AG10803 (cell line): ENCODE measurements at regions not wholly inside any gene's neighbourhood (a gene's known extent, or its start where the extent isn't known, plus 50 kb on each side); places are given as distances from the start of the nearest gene placed in this dataset.

Experiments used
- DNase-seq: peaks from one replicate; pipeline ENCODE4 v3.0.0; 2010; ENCODE audit warnings: low read depth
- H3K4me3 ChIP-seq: 2 replicates; pipeline ENCODE4 v1.5.1; 2011; ENCODE audit warnings: mild to moderate bottlenecking, low read length, control low read depth
- CTCF ChIP-seq: conservative IDR thresholded peaks from 2 replicates; pipeline ENCODE4 v1.5.1; 2011; ENCODE audit warnings: mild to moderate bottlenecking, low read length, control low read depth, inconsistent platforms

- no peak overlapping the region for H3K4me3 ChIP-seq
- no peak for TF ChIP-seq CTCF
- peak; percentile 7 for DNase-seq
Measured at GRCh38 chr4:54169176-54169575, 59.9 kb upstream of the PDGFRA start.

- peak; percentile 9 for DNase-seq
- H3K4me3 ChIP-seq, result no peak overlapping the region
- no peak for TF ChIP-seq CTCF
Measured at GRCh38 chr4:54172156-54172555, 56.9 kb upstream of the PDGFRA start.

GRCh38 chr4:54173281-54173912, 55.7 kb upstream of the PDGFRA start:
- no peak overlapping the region for H3K4me3 ChIP-seq
- TF ChIP-seq CTCF, result no peak
- no peak for DNase-seq

GRCh38 chr4:54176202-54176601, 52.9 kb upstream of the PDGFRA start:
- no peak for TF ChIP-seq CTCF
- H3K4me3 ChIP-seq, result no peak overlapping the region
- DNase-seq, result no peak
